COLO668 (cell line): ENCODE measurements at regions not wholly inside any gene's neighbourhood (a gene's known extent, or its start where the extent isn't known, plus 50 kb on each side); places are given as distances from the start of the nearest gene placed in this dataset.

Experiments
- DNase-seq: peaks from one replicate; lab custom pipeline; 2025; ENCODE audit not compliant: unreplicated experiment; lab: John Stamatoyannopoulos, UW

DNA sequence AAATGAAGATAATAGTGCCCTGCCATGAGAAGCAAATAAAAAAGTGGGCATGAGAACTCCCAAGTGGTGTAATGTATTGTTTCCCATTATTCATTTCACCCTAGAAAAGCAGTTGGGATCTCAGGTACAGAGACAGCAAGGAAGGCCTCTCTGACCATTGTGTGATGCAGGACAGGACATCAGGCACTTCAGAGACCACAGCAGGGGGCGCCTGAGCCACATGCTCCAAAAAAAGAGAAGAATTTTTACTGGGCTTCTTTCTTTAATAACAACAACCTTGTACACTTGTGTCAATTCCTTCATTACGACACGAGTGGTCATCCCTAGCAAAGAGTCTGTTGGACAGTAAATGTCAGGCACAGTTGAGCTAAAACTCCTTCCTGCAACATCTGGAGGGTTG, 533.3 kb downstream of the OMA1 start:
- DNase-seq, result no peak

DNA sequence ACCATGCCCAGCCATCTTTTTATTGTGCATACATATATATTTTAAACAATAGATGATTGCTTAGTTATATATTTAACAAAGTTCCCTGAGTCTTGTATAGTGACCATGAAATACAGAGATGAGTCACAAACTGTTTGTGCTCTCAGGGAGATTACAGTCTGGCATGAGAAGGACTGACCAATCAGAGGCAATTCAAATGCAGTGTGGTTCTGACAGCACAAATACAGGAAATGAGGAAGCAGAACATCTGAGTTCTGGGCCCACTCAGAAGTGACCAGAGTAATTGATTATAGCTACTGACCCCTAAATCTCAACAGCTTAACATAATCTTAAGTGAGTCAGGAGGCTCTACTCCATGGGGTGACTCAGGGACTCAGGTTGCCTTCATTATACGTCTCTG, 534.5 kb downstream of the OMA1 start:
- no peak for DNase-seq

DNA sequence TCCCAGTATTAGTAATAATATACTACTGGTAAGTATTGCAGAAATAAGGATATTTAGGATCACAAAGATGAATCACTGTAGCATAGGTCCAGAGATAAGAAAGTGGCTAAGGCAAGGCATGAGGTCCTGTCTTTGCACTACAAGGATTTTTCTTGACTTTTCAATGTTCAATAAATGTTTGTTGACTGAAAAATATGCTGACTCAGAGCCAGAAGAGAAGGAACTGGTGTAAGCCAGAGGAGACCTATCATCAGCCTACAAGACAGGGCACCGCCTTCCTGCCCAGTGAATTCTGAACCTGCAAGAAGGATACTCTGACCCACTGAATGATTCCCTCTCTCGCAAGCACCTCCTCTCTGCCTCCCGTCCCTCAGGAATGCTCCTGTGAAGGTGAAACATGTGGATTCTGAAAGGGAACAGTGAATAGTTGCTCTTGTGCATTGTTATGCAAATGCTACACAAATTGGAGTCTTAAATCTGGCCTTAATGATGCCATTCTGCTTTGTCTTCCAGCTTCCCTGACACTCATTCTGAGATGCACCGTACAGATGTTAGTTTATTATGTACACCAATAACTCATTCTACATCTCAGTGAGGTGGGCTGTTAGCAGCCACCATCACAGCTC, 540.0 kb downstream of the OMA1 start:
- no peak for DNase-seq

GRCh38 chr1:58005212-58005611, 541.3 kb downstream of the OMA1 start:
- DNase-seq, result no peak

GRCh38 chr1:58003988-58004387, 542.5 kb downstream of the OMA1 start:
- no peak for DNase-seq

DNA sequence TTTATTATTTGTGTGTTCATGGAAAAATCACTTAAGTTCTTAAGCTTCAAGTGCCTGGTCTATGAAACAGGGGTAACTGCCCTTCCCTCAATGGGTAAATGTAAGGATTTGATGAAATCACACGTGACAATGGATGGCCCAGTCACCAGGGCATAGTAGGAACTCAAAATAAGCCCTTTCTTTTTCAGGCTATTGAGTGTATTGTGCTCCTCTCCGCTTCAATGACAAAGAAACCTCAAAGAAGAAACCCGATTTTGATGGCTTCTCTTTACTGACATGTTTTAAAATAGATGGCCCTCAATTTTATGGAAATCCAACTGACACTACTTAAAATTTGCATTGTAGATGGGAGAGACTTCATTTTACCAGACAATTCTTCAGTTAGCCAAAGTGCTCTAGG, 543.5 kb downstream of the OMA1 start:
- DNase-seq, result no peak

- no peak for DNase-seq
These were observed 545.7 kb downstream of the OMA1 start for GRCh38 chr1:58000821-58001220.

DNA sequence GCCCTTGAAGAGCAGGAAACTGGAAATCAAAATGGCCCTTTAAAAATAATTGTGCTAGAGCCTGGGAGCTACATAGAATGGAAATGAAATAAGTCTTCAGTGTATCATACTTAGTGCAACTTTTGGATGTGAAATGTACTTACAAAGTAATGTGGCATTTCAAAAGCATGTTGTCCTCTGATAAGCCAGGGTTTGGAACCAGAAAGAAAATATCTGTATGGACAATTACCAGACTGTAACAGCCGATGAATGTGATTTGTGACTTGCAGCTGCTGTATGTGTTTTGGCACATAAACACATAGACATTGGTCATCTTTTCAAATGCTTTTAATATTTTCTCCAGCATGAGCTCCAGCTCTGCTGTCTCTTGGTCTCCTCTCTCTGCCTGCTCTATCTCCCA, 546.4 kb downstream of the OMA1 start:
- no peak for DNase-seq

- DNase-seq, result no peak
These were observed 550.1 kb downstream of the OMA1 start for GRCh38 chr1:57996400-57996799.

DNA sequence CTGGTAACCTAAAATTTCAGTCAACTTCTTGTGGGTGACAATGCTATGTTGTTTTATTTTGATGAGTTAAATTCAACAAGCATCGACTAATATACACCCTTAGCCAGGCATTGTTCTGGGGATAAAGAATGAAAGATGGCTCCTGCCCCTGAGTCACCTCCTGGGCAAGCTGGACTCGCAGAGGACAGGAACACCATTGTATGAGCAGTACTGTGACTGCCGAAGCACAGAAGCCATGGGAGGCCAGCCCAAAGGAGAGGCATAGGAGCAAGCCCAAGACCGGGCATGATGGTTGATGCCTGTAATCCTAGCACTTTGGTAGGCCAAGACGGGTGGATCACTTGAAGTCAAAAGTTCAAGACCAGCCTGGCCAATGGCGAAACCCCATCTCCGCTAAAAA, 555.2 kb downstream of the OMA1 start:
- DNase-seq, result no peak

DNA sequence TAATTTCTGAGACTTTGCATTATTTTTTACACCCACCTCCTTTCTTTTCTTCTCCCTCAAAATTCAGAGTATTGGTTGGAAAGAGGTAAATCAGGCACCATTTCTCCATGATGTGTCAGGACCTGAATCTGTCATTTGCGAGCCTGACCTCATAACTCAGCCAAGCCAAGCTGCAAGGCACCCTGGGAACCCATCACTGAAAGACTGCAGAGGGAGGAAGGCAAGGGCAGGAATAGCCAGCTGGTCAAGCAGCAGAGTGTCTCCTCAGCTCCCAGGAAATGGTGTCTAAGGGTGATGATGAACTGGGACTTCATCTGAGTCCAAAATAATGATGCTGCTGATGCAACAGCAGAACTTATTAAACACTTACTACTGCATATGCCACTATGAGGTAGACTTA, 556.6 kb downstream of the OMA1 start:
- no peak for DNase-seq

DNA sequence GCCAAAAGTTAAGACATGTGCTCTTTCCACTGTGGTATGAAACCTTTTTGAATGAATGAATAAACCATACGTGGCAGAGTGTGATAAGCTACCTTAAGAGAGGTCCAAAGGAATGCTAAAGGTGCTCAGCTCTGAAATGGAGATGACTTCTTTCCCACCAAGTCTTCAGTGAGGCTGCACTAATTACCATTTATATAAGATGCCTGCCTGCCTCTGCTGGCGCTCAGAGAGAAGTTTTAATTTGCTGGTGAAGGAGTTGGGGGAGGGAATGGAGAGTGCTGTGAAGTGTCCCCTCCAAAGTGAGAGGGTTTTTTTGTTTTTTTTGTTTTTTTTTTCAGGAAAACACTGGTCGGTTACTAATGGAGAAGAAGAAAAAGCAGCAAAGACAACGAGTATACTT, 559.0 kb downstream of the OMA1 start:
- DNase-seq, result no peak

GRCh38 chr1:57986432-57986831, 560.1 kb downstream of the OMA1 start:
- no peak for DNase-seq

DNA sequence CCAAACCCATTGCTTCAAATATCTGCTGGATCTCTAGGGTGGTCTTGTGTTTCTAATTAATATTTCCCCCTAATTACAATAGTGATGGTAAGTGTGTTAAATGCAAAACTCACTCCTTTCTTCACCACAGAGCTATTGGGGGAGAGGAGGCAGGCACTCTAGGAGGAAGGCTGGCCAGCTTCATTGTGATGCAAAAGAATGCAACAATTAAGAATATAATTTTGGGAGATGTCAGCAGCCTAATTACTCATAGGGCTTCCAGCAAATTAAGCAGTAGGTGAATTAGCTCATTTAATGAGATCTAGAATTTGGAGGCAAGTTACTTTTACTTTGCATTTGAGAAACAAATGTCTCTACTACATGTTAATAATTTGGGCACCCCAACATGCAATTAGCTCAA, 560.4 kb upstream of the DAB1 start:
- no peak for DNase-seq

GRCh38 chr1:57983441-57983840, 559.6 kb upstream of the DAB1 start:
- no peak for DNase-seq

GRCh38 chr1:57982852-57983251, 559.0 kb upstream of the DAB1 start:
- no peak for DNase-seq

GRCh38 chr1:57976216-57976615, 552.4 kb upstream of the DAB1 start:
- DNase-seq, result no peak

DNA sequence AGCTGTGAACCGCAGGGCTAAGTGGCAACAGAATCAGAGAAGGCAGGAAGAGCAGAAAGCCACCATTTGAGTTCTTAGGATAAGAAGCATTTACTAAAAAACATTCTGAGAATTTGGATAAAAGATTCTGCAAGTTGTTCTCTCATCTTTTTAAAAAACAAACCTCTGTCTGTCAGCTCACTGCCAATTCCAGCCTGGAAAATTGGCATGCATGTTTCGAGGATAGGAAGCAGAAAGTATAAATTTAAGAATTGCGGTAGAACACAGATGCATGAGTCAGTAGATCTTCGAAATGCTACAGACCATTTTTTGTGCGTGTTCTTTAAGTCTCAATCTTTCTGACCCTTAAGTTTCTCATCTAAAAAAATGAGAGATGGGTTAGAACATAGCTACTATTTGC, 544.5 kb upstream of the DAB1 start:
- no peak for DNase-seq

- no peak for DNase-seq
These were observed 543.0 kb upstream of the DAB1 start for GRCh38 chr1:57966751-57967406.

DNA sequence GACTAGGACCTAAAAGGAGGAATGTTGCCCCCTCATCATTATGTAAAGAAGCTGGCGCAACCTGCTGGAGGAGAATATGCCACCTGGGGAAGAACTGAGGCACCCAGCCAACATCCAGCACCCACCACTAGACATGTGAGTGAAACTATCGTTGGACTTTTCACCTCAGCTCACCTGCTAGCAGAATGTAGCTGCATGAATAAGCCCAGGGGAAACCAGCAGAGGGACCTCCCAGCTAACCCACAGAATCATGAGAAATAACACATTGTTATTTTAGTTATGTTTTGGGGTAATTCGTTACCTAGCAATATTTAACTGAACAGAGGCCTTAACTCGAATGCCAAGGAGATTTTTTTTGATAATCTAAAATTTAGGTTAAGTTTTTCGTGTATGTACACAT, 542.5 kb upstream of the DAB1 start:
- no peak for DNase-seq

- no peak for DNase-seq
These were observed 539.7 kb upstream of the DAB1 start for GRCh38 chr1:57963581-57963980.

- DNase-seq, result no peak
These were observed 535.8 kb upstream of the DAB1 start for GRCh38 chr1:57959531-57960241.

DNA sequence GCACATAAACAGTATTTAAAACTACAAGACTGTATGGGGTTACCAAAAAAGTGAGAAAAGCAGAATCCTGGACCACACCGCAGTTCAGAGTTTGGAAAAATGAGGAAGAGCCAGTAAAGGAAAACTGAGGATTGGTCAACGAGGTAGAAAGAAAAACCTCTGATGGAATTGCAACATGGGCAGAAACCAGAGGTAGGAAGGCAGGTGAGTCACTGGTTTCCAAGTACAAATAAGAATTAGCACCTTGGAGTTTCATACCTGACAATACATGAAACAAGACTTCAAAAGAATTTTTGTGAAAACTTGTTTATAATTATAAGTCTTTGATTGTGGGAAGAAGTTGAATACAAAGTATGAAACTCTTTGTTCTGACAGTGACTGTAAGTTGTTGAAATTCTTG, 533.7 kb upstream of the DAB1 start:
- DNase-seq, result no peak
